ENCODE measurements at regions not wholly inside any gene's neighbourhood (a gene's known extent, or its start where the extent isn't known, plus 50 kb on each side); places are given as distances from the start of the nearest gene placed in this dataset.

GRCh38 chr12:24586293-24586692 is 362.6 kb downstream of the BCAT1 start:
- TF ChIP-seq, protein P1, sequence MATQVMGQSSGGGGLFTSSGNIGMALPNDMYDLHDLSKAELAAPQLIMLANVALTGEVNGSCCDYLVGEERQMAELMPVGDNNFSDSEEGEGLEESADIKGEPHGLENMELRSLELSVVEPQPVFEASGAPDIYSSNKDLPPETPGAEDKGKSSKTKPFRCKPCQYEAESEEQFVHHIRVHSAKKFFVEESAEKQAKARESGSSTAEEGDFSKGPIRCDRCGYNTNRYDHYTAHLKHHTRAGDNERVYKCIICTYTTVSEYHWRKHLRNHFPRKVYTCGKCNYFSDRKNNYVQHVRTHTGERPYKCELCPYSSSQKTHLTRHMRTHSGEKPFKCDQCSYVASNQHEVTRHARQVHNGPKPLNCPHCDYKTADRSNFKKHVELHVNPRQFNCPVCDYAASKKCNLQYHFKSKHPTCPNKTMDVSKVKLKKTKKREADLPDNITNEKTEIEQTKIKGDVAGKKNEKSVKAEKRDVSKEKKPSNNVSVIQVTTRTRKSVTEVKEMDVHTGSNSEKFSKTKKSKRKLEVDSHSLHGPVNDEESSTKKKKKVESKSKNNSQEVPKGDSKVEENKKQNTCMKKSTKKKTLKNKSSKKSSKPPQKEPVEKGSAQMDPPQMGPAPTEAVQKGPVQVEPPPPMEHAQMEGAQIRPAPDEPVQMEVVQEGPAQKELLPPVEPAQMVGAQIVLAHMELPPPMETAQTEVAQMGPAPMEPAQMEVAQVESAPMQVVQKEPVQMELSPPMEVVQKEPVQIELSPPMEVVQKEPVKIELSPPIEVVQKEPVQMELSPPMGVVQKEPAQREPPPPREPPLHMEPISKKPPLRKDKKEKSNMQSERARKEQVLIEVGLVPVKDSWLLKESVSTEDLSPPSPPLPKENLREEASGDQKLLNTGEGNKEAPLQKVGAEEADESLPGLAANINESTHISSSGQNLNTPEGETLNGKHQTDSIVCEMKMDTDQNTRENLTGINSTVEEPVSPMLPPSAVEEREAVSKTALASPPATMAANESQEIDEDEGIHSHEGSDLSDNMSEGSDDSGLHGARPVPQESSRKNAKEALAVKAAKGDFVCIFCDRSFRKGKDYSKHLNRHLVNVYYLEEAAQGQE (IDR thresholded peaks at IDR 0.05) = no peak
- no peak for TF ChIP-seq BHLHE40 (IDR thresholded peaks at IDR 0.05; ENCODE audit: low read depth, low read length)
- TF ChIP-seq, protein P2, sequence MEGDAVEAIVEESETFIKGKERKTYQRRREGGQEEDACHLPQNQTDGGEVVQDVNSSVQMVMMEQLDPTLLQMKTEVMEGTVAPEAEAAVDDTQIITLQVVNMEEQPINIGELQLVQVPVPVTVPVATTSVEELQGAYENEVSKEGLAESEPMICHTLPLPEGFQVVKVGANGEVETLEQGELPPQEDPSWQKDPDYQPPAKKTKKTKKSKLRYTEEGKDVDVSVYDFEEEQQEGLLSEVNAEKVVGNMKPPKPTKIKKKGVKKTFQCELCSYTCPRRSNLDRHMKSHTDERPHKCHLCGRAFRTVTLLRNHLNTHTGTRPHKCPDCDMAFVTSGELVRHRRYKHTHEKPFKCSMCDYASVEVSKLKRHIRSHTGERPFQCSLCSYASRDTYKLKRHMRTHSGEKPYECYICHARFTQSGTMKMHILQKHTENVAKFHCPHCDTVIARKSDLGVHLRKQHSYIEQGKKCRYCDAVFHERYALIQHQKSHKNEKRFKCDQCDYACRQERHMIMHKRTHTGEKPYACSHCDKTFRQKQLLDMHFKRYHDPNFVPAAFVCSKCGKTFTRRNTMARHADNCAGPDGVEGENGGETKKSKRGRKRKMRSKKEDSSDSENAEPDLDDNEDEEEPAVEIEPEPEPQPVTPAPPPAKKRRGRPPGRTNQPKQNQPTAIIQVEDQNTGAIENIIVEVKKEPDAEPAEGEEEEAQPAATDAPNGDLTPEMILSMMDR (IDR thresholded peaks at IDR 0.05) = no peak
- TF ChIP-seq, protein P3, sequence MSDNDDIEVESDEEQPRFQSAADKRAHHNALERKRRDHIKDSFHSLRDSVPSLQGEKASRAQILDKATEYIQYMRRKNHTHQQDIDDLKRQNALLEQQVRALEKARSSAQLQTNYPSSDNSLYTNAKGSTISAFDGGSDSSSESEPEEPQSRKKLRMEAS (IDR thresholded peaks at IDR 0.05) = no peak
- TF ChIP-seq POLR2A (IDR thresholded peaks at IDR 0.05; ENCODE audit: low read length) = no peak
- TF ChIP-seq PBX3 (IDR thresholded peaks at IDR 0.05) = no peak
- no peak for TF ChIP-seq JUNB (IDR thresholded peaks at IDR 0.05)
- no peak for TF ChIP-seq NR3C1 (IDR thresholded peaks at IDR 0.05)
- TF ChIP-seq JUN (IDR thresholded peaks at IDR 0.05) = no peak
- TF ChIP-seq ELK1 (IDR thresholded peaks at IDR 0.05; ENCODE audit: low read depth, low read length) = no peak
- TF ChIP-seq RAD21 (conservative IDR thresholded peaks at IDR 0.05 in 1 of 2, IDR thresholded peaks at IDR 0.05 in 1 of 2) = no peak
- no peak for TF ChIP-seq CEBPB (IDR thresholded peaks at IDR 0.05)
